NAMALWA (cell line): ENCODE measurements at regions not wholly inside any gene's neighbourhood (a gene's known extent, or its start where the extent isn't known, plus 50 kb on each side); places are given as distances from the start of the nearest gene placed in this dataset.

ENCODE experiments used
- DNase-seq: peaks from one replicate; pipeline ENCODE4 v3.0.0-alpha.2; 2015; ENCODE audit warnings: low spot score

GRCh38 chr6:129911732-129912131 lies 50.6 kb upstream of the TMEM244 start:
- no peak for DNase-seq
